OCI-LY3 (cell line): ENCODE measurements at regions not wholly inside any gene's neighbourhood (a gene's known extent, or its start where the extent isn't known, plus 50 kb on each side); places are given as distances from the start of the nearest gene placed in this dataset.

ENCODE experiments used
- H2AFZ ChIP-seq: fragments of 200-600, 300-600 bp; shearing (Covaris generic); 2 replicates; pipeline ENCODE4 v1.6.0; 2014; ENCODE audit warnings: antibody characterized with exemption, low read depth, low read length
- H3K27ac ChIP-seq: fragments of 200-600, 300-600 bp; sonication (generic); 2 replicates; pipeline ENCODE4 v1.5.1; 2014; ENCODE audit warnings: mild to moderate bottlenecking, low read length, moderate library complexity, mixed read lengths
- H3K27me3 ChIP-seq: fragments of 200-600, 300-600 bp; sonication (generic); 2 replicates; pipeline ENCODE4 v1.6.1; 2014; ENCODE audit warnings: low read depth, low read length, mixed read lengths
- H3K36me3 ChIP-seq: fragments of 200-600, 300-600 bp; sonication (generic); replicated peaks from 2 replicates; pipeline ENCODE3; 2014; ENCODE audit warnings: low read depth, low read length, mixed read lengths
- H3K4me1 ChIP-seq: fragments of 300-600, 200-600 bp; sonication (generic); 2 replicates; pipeline ENCODE4 v1.6.1; 2014; ENCODE audit warnings: low read length, mixed read lengths
- H3K4me2 ChIP-seq: fragments of 200-600, 300-600 bp; sonication (generic); 2 replicates; pipeline ENCODE4 v1.6.1; 2014; ENCODE audit warnings: low read length, mixed read lengths
- H3K4me3 ChIP-seq: fragments of 300-600, 200-600 bp; sonication (generic); 2 replicates; pipeline ENCODE4 v1.5.1; 2014; ENCODE audit warnings: antibody characterized with exemption, mild to moderate bottlenecking, low read length, moderate library complexity
- H3K79me2 ChIP-seq: fragments of 300-600, 200-600 bp; shearing (Covaris generic); 2 replicates; pipeline ENCODE4 v1.6.1; 2014; ENCODE audit warnings: mild to moderate bottlenecking, low read length, mixed read lengths
- H3K9ac ChIP-seq: fragments of 300-600, 200-600 bp; shearing (Covaris generic); 2 replicates; pipeline ENCODE4 v1.6.0; 2014; ENCODE audit warnings: mild to moderate bottlenecking, low read length, moderate library complexity
- H3K9me3 ChIP-seq: fragments of 200-600, 300-600 bp; shearing (Covaris generic); 2 replicates; pipeline ENCODE4 v1.6.1; 2014; ENCODE audit warnings: low read length, mixed read lengths; ENCODE audit not compliant: insufficient read depth
- H4K20me1 ChIP-seq: fragments of 200-600, 300-600 bp; sonication (generic); 2 replicates; pipeline ENCODE4 v1.6.1; 2016; ENCODE audit warnings: low read length, mixed read lengths; ENCODE audit not compliant: insufficient read depth
- CTCF ChIP-seq: fragments of 200-600, 300-600 bp; sonication (generic); IDR thresholded peaks from 2 replicates; pipeline ENCODE4 v1.5.1; 2014; ENCODE audit warnings: antibody characterized with exemption, low read length, low read depth
- EZH2phosphoT487 ChIP-seq: fragments of 200-600 bp; shearing (Covaris generic); IDR thresholded peaks from 2 replicates; pipeline ENCODE4 v1.6.1; 2018; ENCODE audit warnings: antibody characterized with exemption, mixed run types, low read depth

DNA sequence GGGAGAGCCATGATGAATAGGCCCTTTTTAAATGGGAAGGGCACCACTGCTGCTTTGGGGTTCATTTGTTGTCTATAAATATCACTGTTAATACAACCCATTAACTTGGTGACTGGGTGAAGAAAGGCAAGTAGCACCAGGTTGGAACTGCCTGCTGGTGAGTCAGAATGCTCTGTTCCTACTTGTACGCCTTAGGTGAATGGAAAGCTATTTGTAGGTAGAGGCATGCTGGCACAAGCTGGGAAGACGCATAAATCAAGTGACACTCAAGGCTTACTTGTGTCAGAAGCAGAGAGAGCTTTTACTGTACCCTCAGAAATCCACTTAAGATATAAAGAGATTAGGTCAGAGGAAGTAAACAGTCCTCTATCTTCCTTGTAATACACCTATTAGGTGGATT, 142.5 kb downstream of the TMX1 start:
- H3K27ac ChIP-seq, result no peak overlapping the region
- H3K79me2 ChIP-seq, result no peaks in the 10 kb centered on the region
- no peak overlapping the region for H3K4me3 ChIP-seq
- no peaks in the 10 kb centered on the region for H3K9me3 ChIP-seq
- H3K4me2 ChIP-seq, result no peak overlapping the region
- H4K20me1 ChIP-seq, result no peaks in the 10 kb centered on the region
- H3K4me1 ChIP-seq, result no peaks in the 10 kb centered on the region
- no peak overlapping the region for H3K9ac ChIP-seq
- TF ChIP-seq EZH2phosphoT487 (no peak), CTCF (no peak)
- H2AFZ ChIP-seq, result no peak overlapping the region
- H3K36me3 ChIP-seq, result no peaks in the 10 kb centered on the region
- H3K27me3 ChIP-seq, result no peaks in the 10 kb centered on the region

GRCh38 chr14:51386411-51386810, 146.4 kb downstream of the TMX1 start:
- Histone ChIP-seq H3K79me2 (no peaks in the 10 kb centered on the region), H3K4me2 (no peak overlapping the region), H3K9me3 (no peaks in the 10 kb centered on the region), H3K27ac (no peak overlapping the region), H3K4me1 (no peaks in the 10 kb centered on the region), H3K4me3 (no peak overlapping the region), H2AFZ (no peak overlapping the region), H3K9ac (no peak overlapping the region), H3K27me3 (no peaks in the 10 kb centered on the region), H3K36me3 (no peaks in the 10 kb centered on the region), H4K20me1 (no peaks in the 10 kb centered on the region)
- no peak for TF ChIP-seq EZH2phosphoT487
- TF ChIP-seq CTCF, result no peak

GRCh38 chr14:51386983-51387735, 147.1 kb downstream of the TMX1 start:
- Histone ChIP-seq H3K27me3 (no peaks in the 10 kb centered on the region), H3K4me2 (no peak overlapping the region), H2AFZ (no peak overlapping the region), H3K9me3 (no peaks in the 10 kb centered on the region), H4K20me1 (no peaks in the 10 kb centered on the region), H3K27ac (no peak overlapping the region), H3K9ac (no peak overlapping the region), H3K36me3 (no peaks in the 10 kb centered on the region), H3K4me1 (no peaks in the 10 kb centered on the region), H3K4me3 (no peak overlapping the region), H3K79me2 (no peaks in the 10 kb centered on the region)
- no peak for TF ChIP-seq EZH2phosphoT487
- TF ChIP-seq CTCF, result no peak

GRCh38 chr14:51392416-51392815, 152.4 kb downstream of the TMX1 start:
- TF ChIP-seq EZH2phosphoT487, result no peak
- TF ChIP-seq CTCF, result no peak
- Histone ChIP-seq H3K79me2 (no peaks in the 10 kb centered on the region), H3K9ac (no peak overlapping the region), H2AFZ (no peak overlapping the region), H3K27me3 (no peaks in the 10 kb centered on the region), H3K4me1 (no peaks in the 10 kb centered on the region), H3K9me3 (no peaks in the 10 kb centered on the region), H3K27ac (no peak overlapping the region), H3K4me2 (no peak overlapping the region), H3K36me3 (no peaks in the 10 kb centered on the region), H4K20me1 (no peaks in the 10 kb centered on the region), H3K4me3 (no peak overlapping the region)
